ENCODE measurements at regions not wholly inside any gene's neighbourhood (a gene's known extent, or its start where the extent isn't known, plus 50 kb on each side); places are given as distances from the start of the nearest gene placed in this dataset.

GRCh38 chr10:2262878-2263277 lies 525.6 kb upstream of the ADARB2 start:
- POLR2A ChIA-PET = no interaction called here
- no peak overlapping the region for H3K4me2 ChIP-seq (ENCODE audit: low read length)
- H3K4me1 ChIP-seq (ENCODE audit: insufficient read depth, low read length, poor library complexity, severe bottlenecking) = no peaks in the 10 kb centered on the region
- intact Hi-C loops (cut with micrococcal nuclease; ENCODE audit: unreplicated experiment) = no loop called here
- H3K27ac ChIP-seq (ENCODE audit: low read depth, low read length, poor library complexity, severe bottlenecking) = no peak overlapping the region
- no peaks in the 10 kb centered on the region for H3K9me2 ChIP-seq (ENCODE audit: insufficient read depth, low read length)
- H3K36me3 ChIP-seq (ENCODE audit: insufficient read depth, low read length) = no peaks in the 10 kb centered on the region
- H3K4me3 ChIP-seq (ENCODE audit: low read depth, low read length, poor library complexity, severe bottlenecking) = no peak overlapping the region
- no peaks in the 10 kb centered on the region for H3K79me2 ChIP-seq (ENCODE audit: insufficient read depth, low read depth, low read length)
- no peaks in the 10 kb centered on the region for H4K20me1 ChIP-seq (ENCODE audit: insufficient read depth, low read length)
- CTCF ChIA-PET (ENCODE audit: unreplicated experiment) = no interaction called here
- H2AFZ ChIP-seq (ENCODE audit: low read length) = no peak overlapping the region
- no peaks in the 10 kb centered on the region for H3K9me3 ChIP-seq (ENCODE audit: low read length)
- no peak for DNase-seq (ENCODE audit: low spot score)
- no peak for TF ChIP-seq CTCF (conservative IDR thresholded peaks at IDR 0.05; ENCODE audit: low read length)
- no TSS peak for BruUV-seq (replicated peaks)

GRCh38 chr10:2262333-2262732 lies 525.0 kb upstream of the ADARB2 start:
- no peaks in the 10 kb centered on the region for H3K79me2 ChIP-seq (ENCODE audit: insufficient read depth, low read depth, low read length)
- no peaks in the 10 kb centered on the region for H3K4me1 ChIP-seq (ENCODE audit: insufficient read depth, low read length, poor library complexity, severe bottlenecking)
- intact Hi-C loops (cut with micrococcal nuclease; ENCODE audit: unreplicated experiment) = no loop called here
- no peak overlapping the region for H2AFZ ChIP-seq (ENCODE audit: low read length)
- H3K4me3 ChIP-seq (ENCODE audit: low read depth, low read length, poor library complexity, severe bottlenecking) = no peak overlapping the region
- no peak for DNase-seq (ENCODE audit: low spot score)
- no peak overlapping the region for H3K27ac ChIP-seq (ENCODE audit: low read depth, low read length, poor library complexity, severe bottlenecking)
- ChIA-PET POLR2A (interaction anchor here (0.6 kb wide), 1 partner anchor 159 kb away, joined by 3 read pairs; no protein-coding TSS in a partner anchor), CTCF (ENCODE audit: unreplicated experiment) (no interaction called here)
- H4K20me1 ChIP-seq (ENCODE audit: insufficient read depth, low read length) = no peaks in the 10 kb centered on the region
- H3K4me2 ChIP-seq (ENCODE audit: low read length) = no peak overlapping the region
- no peaks in the 10 kb centered on the region for H3K9me3 ChIP-seq (ENCODE audit: low read length)
- H3K9me2 ChIP-seq (ENCODE audit: insufficient read depth, low read length) = no peaks in the 10 kb centered on the region
- no peak for TF ChIP-seq EZH2phosphoT487 (IDR thresholded peaks at IDR 0.05; ENCODE audit: borderline replicate concordance, low read depth, low read length)
- TF ChIP-seq CTCF (conservative IDR thresholded peaks at IDR 0.05; ENCODE audit: low read length) = no peak
- no TSS peak for BruUV-seq (replicated peaks)
- H3K36me3 ChIP-seq (ENCODE audit: insufficient read depth, low read length) = no peaks in the 10 kb centered on the region

- ChIA-PET CTCF (ENCODE audit: unreplicated experiment) (no interaction called here), POLR2A (no interaction called here)
- Histone ChIP-seq H3K27ac (ENCODE audit: low read depth, low read length, poor library complexity, severe bottlenecking) (no peak overlapping the region), H2AFZ (ENCODE audit: low read length) (no peak overlapping the region), H3K4me1 (ENCODE audit: insufficient read depth, low read length, poor library complexity, severe bottlenecking) (no peaks in the 10 kb centered on the region), H3K9me2 (ENCODE audit: insufficient read depth, low read length) (no peaks in the 10 kb centered on the region), H3K4me2 (ENCODE audit: low read length) (no peak overlapping the region), H3K36me3 (ENCODE audit: insufficient read depth, low read length) (no peaks in the 10 kb centered on the region), H3K9me3 (ENCODE audit: low read length) (no peaks in the 10 kb centered on the region), H4K20me1 (ENCODE audit: insufficient read depth, low read length) (no peaks in the 10 kb centered on the region), H3K79me2 (ENCODE audit: insufficient read depth, low read depth, low read length) (no peaks in the 10 kb centered on the region), H3K4me3 (ENCODE audit: low read depth, low read length, poor library complexity, severe bottlenecking) (no peak overlapping the region)
- intact Hi-C loops (cut with micrococcal nuclease; ENCODE audit: unreplicated experiment) = no loop called here
- no peak for TF ChIP-seq CTCF (conservative IDR thresholded peaks at IDR 0.05; ENCODE audit: low read length)
- TF ChIP-seq EZH2phosphoT487 (IDR thresholded peaks at IDR 0.05; ENCODE audit: borderline replicate concordance, low read depth, low read length) = no peak
- no peak for DNase-seq (ENCODE audit: low spot score)
- no TSS peak for BruUV-seq (replicated peaks)
Measured at GRCh38 chr10:2256241-2256640, 518.9 kb upstream of the ADARB2 start.
